OCI-LY1 (cell line): ENCODE measurements at regions not wholly inside any gene's neighbourhood (a gene's known extent, or its start where the extent isn't known, plus 50 kb on each side); places are given as distances from the start of the nearest gene placed in this dataset.

Experiments used
- CTCF ChIP-seq: fragments of 200-600 bp; sonication (generic), shearing (Covaris generic); IDR thresholded peaks from 2 replicates; pipeline ENCODE4 v1.5.1; 2017; ENCODE audit warnings: mild to moderate bottlenecking, antibody characterized with exemption, low read length, moderate library complexity, mixed read lengths
- EZH2 ChIP-seq: fragments of 200-600 bp; sonication (generic), shearing (Covaris generic); IDR thresholded peaks from 2 replicates; pipeline ENCODE4 v1.8.0; 2017; ENCODE audit warnings: borderline replicate concordance, mixed run types, mild to moderate bottlenecking, antibody characterized with exemption, low read length, moderate library complexity, mixed read lengths

- no peak for TF ChIP-seq CTCF
- no peak for TF ChIP-seq EZH2
Measured at GRCh38 chr11:23205156-23205871, 345.0 kb upstream of the CCDC179 start.
